Lung microvascular endothelial cell (primary cell): ENCODE measurements at regions not wholly inside any gene's neighbourhood (a gene's known extent, or its start where the extent isn't known, plus 50 kb on each side); places are given as distances from the start of the nearest gene placed in this dataset.
"Not testable (repeated sequence)": the region's sequence is repeated elsewhere in the genome, so short reads cannot be mapped to it uniquely, and the experiment has no call there.

Experiments used
- DNase-seq, 2 donors: peaks; one replicate each; pipeline versions ENCODE4 v3.0.0 to v3.0.0-alpha.2; 2010; ENCODE audit warnings: low read depth in 2 of 2

- DNase-seq, result no peak
These were observed 259.6 kb downstream of the CCER1 start for GRCh38 chr12:90695415-90695814.

GRCh38 chr12:90690120-90690519 lies 264.9 kb downstream of the CCER1 start:
- DNase-seq, result no peak

GRCh38 chr12:90687682-90688081 lies 267.3 kb downstream of the CCER1 start:
- not testable (repeated sequence) for DNase-seq

GRCh38 chr12:90683871-90684270 lies 271.1 kb downstream of the CCER1 start:
- DNase-seq, result no peak

- DNase-seq, result peak in 1 of 2 donors; percentile 17
These were observed 272.6 kb downstream of the CCER1 start for GRCh38 chr12:90682398-90682797.

- DNase-seq, result no peak
These were observed 275.3 kb downstream of the CCER1 start for GRCh38 chr12:90679674-90680073.

GRCh38 chr12:90677552-90677951 lies 277.4 kb downstream of the CCER1 start:
- DNase-seq, result peak; percentile 29 to 48

GRCh38 chr12:90677055-90677454 lies 277.9 kb downstream of the CCER1 start:
- peak in 1 of 2 donors; percentile 2 for DNase-seq

GRCh38 chr12:90675106-90675505 lies 279.9 kb downstream of the CCER1 start:
- no peak for DNase-seq

GRCh38 chr12:90672081-90672480 lies 282.9 kb downstream of the CCER1 start:
- peak; percentile 18 to 34 for DNase-seq

GRCh38 chr12:90663949-90664348 lies 291.0 kb downstream of the CCER1 start:
- not testable (repeated sequence) for DNase-seq

- DNase-seq, result no peak
These were observed 295.9 kb downstream of the CCER1 start for GRCh38 chr12:90659060-90659459.

GRCh38 chr12:90653040-90653439 lies 301.9 kb downstream of the CCER1 start:
- no peak for DNase-seq

- DNase-seq, result no peak
These were observed 302.7 kb downstream of the CCER1 start for GRCh38 chr12:90652280-90652679.

- no peak for DNase-seq
These were observed 309.8 kb downstream of the CCER1 start for GRCh38 chr12:90645181-90645580.

- DNase-seq, result no peak
These were observed 323.3 kb downstream of the CCER1 start for GRCh38 chr12:90631591-90632212.

- DNase-seq, result no peak
These were observed 325.0 kb downstream of the CCER1 start for GRCh38 chr12:90630006-90630405.

GRCh38 chr12:90628213-90628612 lies 326.8 kb downstream of the CCER1 start:
- DNase-seq, result no peak

- DNase-seq, result peak in 1 of 2 donors; percentile 31
These were observed 327.6 kb downstream of the CCER1 start for GRCh38 chr12:90627180-90627896.

GRCh38 chr12:90622431-90622830 lies 332.5 kb downstream of the CCER1 start:
- peak in 1 of 2 donors; percentile 3 for DNase-seq

GRCh38 chr12:90621927-90622326 lies 333.0 kb downstream of the CCER1 start:
- DNase-seq, result peak in 1 of 2 donors; percentile 30

- no peak for DNase-seq
These were observed 335.0 kb downstream of the CCER1 start for GRCh38 chr12:90619943-90620342.

- peak; percentile 23 to 48 for DNase-seq
These were observed 336.4 kb downstream of the CCER1 start for GRCh38 chr12:90618586-90618985.
